LNCAP (cell line): ENCODE measurements at regions not wholly inside any gene's neighbourhood (a gene's known extent, or its start where the extent isn't known, plus 50 kb on each side); places are given as distances from the start of the nearest gene placed in this dataset.

ENCODE experiments used
- TF ChIP-seq, protein P1 (sequence below): fragments of 450-650 bp; IDR thresholded peaks from 2 replicates; pipeline ENCODE4 v1.5.1; 2017; ENCODE audit warnings: mild to moderate bottlenecking

DNA sequence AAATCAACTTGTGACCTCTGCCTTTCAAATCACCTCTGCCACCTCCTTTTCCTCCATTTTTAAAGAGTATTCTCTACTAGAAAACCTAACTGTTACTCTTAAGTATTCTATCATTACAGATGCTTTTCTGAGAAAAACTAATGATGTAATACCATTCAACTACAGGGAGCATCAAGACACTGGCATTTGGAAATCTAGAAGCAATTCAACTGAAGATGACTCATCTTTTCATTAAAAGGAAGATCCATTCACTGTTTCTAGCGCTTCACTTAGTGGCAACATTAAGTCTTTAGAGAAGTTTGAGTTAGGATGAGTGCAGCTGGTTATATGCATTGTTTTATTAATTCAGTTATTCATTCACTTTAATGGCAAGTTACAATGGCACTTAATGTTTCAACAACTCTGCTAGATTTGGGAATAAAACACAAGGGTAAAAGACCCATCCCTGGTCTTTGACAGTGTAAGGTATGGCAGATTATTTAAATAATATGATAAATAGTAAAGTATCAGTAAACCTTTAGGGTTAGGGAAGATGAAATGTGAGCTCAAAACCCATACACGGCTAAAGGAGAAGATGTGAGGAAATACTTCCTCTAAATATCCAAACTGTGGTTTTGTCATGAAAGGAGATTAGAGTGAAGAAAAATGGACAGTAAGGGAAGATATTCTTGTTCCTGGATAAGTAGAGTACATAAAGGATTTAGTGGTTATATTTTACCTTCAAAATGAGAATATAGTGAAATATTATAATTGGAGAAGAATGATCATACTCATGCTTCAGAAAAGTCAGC, 61.7 kb downstream of the KCNJ2 start:
- TF ChIP-seq, protein P1, sequence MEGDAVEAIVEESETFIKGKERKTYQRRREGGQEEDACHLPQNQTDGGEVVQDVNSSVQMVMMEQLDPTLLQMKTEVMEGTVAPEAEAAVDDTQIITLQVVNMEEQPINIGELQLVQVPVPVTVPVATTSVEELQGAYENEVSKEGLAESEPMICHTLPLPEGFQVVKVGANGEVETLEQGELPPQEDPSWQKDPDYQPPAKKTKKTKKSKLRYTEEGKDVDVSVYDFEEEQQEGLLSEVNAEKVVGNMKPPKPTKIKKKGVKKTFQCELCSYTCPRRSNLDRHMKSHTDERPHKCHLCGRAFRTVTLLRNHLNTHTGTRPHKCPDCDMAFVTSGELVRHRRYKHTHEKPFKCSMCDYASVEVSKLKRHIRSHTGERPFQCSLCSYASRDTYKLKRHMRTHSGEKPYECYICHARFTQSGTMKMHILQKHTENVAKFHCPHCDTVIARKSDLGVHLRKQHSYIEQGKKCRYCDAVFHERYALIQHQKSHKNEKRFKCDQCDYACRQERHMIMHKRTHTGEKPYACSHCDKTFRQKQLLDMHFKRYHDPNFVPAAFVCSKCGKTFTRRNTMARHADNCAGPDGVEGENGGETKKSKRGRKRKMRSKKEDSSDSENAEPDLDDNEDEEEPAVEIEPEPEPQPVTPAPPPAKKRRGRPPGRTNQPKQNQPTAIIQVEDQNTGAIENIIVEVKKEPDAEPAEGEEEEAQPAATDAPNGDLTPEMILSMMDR = no peak

DNA sequence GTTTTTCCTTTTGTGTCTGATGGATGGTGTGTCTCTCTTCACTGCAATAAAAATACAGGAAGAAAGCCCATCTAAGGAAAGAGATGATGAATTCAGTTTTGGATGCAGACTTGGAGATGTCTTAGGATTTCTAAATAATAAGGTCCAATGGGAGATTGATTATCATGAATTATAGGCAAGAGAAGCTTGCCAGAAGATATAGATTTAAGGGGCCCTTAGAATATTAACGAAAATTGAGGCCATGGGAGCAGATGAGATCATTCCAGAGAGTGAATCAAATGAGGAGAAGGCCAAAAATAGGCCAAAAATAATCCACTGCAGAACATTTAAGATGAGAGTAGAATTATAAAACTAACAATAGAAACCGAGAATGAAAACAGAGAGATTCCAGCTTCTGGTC, 63.1 kb downstream of the KCNJ2 start:
- TF ChIP-seq, protein P1 = no peak

DNA sequence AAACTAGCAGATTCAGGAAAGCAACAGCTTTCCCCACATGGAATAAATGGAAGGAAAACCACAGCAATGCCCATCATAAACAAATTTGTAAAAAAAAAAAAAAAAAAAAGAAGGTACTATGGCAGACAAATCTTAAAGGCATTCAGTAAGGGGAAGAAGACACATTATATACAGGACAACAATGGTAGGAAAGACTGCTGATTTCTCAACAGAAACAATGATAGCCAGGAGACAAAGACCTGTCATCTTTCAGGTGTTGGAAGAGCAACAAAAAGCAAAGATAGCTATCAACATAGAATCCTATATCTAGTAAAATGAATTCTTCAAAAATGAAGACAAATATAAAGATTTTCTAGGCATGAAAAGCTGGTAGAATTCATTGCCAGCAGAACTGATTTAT, 65.9 kb downstream of the KCNJ2 start:
- TF ChIP-seq, protein P1 = no peak

DNA sequence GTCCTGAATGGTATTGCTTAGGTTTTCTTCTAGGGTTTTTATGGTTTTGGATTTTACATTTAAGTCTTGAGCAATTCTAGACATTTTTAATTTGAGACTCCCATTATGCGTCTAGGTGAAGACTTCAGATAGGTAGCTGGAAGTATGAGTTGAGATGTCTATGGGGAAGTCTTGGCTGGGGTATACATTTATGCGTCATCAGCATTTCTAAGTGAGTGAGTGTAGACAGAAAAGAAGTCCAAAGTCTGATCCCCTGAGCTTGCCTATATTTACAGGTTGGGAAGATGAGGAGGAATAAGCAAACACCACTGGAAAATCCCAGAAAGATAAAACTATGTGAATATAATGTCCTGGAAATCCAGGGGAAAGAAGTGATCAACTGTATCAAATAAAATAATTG, 68.9 kb downstream of the KCNJ2 start:
- TF ChIP-seq, protein P1 = no peak

DNA sequence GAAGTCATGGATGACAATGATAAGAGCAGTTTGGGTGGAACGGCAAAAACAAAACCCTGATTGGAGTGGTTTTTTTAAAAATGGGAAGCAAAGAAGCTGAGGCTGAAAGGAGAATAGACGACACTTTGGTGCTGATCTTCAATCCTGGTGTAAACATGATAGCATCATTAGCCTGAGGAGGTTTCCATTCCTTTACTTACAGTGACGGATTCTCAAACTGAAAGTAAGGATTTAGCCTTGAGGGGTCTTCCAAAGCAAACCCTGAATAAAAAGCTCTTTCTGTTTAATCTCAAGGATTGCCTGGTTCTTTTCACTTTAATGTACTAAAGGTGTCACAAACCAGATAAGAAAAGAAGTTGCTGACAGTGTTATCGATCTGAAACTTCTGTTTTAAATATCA, 69.3 kb downstream of the KCNJ2 start:
- TF ChIP-seq, protein P1 = no peak

DNA sequence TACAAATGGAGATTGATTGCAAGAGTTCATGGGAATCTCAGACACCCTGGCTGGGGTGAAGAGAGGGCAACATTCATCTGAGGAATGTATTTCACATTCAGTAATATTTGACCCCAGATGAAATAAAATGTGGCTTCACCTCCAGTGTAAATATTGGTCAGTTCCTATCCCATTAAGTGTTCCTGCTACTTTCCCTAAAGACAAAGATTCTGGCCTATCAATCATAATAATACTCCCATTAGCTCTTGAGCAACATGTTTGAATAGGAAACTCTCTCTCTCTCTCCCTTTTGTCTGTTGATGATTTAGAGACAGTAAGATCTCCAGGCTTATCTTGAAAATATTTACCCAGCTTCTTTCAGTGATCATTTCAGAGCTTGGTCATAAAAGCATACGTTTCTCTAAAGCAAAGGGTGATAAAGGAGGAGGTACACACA, 70.1 kb downstream of the KCNJ2 start:
- TF ChIP-seq, protein P1 = no peak

DNA sequence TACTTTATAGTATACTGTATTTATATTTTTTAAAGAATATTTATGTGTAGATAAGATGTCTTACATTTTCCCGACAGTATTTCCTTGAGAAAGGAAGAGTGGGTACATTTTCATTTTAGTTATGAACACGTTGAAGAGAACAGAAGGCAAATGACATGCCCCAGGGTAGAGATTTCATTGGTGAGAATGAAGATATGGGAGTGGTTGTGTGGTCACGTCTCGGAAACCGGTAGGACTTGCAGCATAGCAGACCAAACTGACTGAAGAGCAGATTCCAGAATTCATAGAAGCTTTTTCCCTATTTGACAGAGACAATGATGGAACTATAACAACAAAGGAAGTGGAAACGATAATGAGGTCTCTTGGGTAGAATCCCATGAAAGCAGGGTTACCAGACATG, 71.7 kb downstream of the KCNJ2 start:
- TF ChIP-seq, protein P1 = no peak
